ENCODE measurements at regions not wholly inside any gene's neighbourhood (a gene's known extent, or its start where the extent isn't known, plus 50 kb on each side); places are given as distances from the start of the nearest gene placed in this dataset.
"Not testable (repeated sequence)": the region's sequence is repeated elsewhere in the genome, so short reads cannot be mapped to it uniquely, and the experiment has no call there.

GRCh38 chr2:58448845-58449244 lies 207.7 kb upstream of the FANCL start:
- DNase-seq, result no peak

GRCh38 chr2:58448065-58448507 lies 207.0 kb upstream of the FANCL start:
- no peak for DNase-seq

- DNase-seq, result no peak
These were observed 206.5 kb upstream of the FANCL start for GRCh38 chr2:58447586-58447985.

- DNase-seq, result no peak
These were observed 200.5 kb upstream of the FANCL start for GRCh38 chr2:58441643-58442042.

- DNase-seq, result no peak
These were observed 195.7 kb upstream of the FANCL start for GRCh38 chr2:58436872-58437271.

- DNase-seq, result no peak
These were observed 194.1 kb upstream of the FANCL start for GRCh38 chr2:58435246-58435645.

GRCh38 chr2:58434692-58435091 lies 193.6 kb upstream of the FANCL start:
- no peak for DNase-seq

- no peak for DNase-seq
These were observed 191.5 kb upstream of the FANCL start for GRCh38 chr2:58432491-58433170.

GRCh38 chr2:58429014-58429875 lies 188.1 kb upstream of the FANCL start:
- DNase-seq, result no peak

GRCh38 chr2:58428096-58429013 lies 187.2 kb upstream of the FANCL start:
- no peak for DNase-seq

GRCh38 chr2:58427572-58428095 lies 186.5 kb upstream of the FANCL start:
- no peak for DNase-seq

- DNase-seq, result no peak
These were observed 184.2 kb upstream of the FANCL start for GRCh38 chr2:58425368-58425767.

- DNase-seq, result no peak
These were observed 178.9 kb upstream of the FANCL start for GRCh38 chr2:58419983-58420382.

- no peak for DNase-seq
These were observed 175.6 kb upstream of the FANCL start for GRCh38 chr2:58416696-58417095.

GRCh38 chr2:58414506-58414905 lies 173.4 kb upstream of the FANCL start:
- DNase-seq, result no peak

- no peak for DNase-seq
These were observed 169.4 kb upstream of the FANCL start for GRCh38 chr2:58410549-58410948.

- DNase-seq, result no peak
These were observed 166.4 kb upstream of the FANCL start for GRCh38 chr2:58407487-58407886.

GRCh38 chr2:58405341-58405740 lies 164.2 kb upstream of the FANCL start:
- DNase-seq, result no peak

- DNase-seq, result no peak
These were observed 160.8 kb upstream of the FANCL start for GRCh38 chr2:58401936-58402335.

- no peak for DNase-seq
These were observed 157.3 kb upstream of the FANCL start for GRCh38 chr2:58398406-58398805.

- DNase-seq, result no peak
These were observed 146.6 kb upstream of the FANCL start for GRCh38 chr2:58387701-58388100.

- not testable (repeated sequence) for DNase-seq
These were observed 145.8 kb upstream of the FANCL start for GRCh38 chr2:58386904-58387303.

- no peak for DNase-seq
These were observed 137.0 kb upstream of the FANCL start for GRCh38 chr2:58378152-58378551.

Measured in central memory CD4-positive, alpha-beta T cell (primary cell).